GM10248 (cell line): ENCODE measurements at regions not wholly inside any gene's neighbourhood (a gene's known extent, or its start where the extent isn't known, plus 50 kb on each side); places are given as distances from the start of the nearest gene placed in this dataset.

ENCODE experiments used
- CTCF ChIA-PET: fragments of 300-600 bp; sonication (Branson Sonifier 250); formaldehyde crosslinking; extraction: SDS; loops from one replicate; lab custom pipeline; 2021; ENCODE audit warnings: antibody characterized with exemption; lab: Yijun Ruan, JAX
- POLR2A ChIA-PET: fragments of 350-650 bp; sonication (Branson Sonifier 250); formaldehyde crosslinking; extraction: SDS; loops from one replicate; lab custom pipeline; 2020; ENCODE audit warnings: antibody characterized with exemption; lab: Yijun Ruan, JAX
- DNase-seq: peaks from one replicate; pipeline ENCODE4 v3.0.0; 2012; ENCODE audit errors: extremely low spot score
- CTCF ChIP-seq: IDR thresholded peaks from 2 replicates; pipeline ENCODE4 v1.5.1; 2012; ENCODE audit warnings: mild to moderate bottlenecking, low read depth; ENCODE audit errors: extremely low read depth, missing control alignments, control extremely low read depth

GRCh38 chr1:69373520-69373919 is 194.2 kb upstream of the LRRC7 start:
- TF ChIP-seq CTCF, result no peak
- no peak for DNase-seq
- POLR2A ChIA-PET, result no interaction called here
- CTCF ChIA-PET, result no interaction called here

- CTCF ChIA-PET, result interaction anchor here (1.1 kb wide), 1 partner anchor 9 kb away, joined by 3 read pairs; no protein-coding TSS in a partner anchor
- POLR2A ChIA-PET, result no interaction called here
- no peak for TF ChIP-seq CTCF
- no peak for DNase-seq
Measured at GRCh38 chr1:69376408-69376807, 191.3 kb upstream of the LRRC7 start.

GRCh38 chr1:69377507-69377906 is 190.2 kb upstream of the LRRC7 start:
- ChIA-PET CTCF (no interaction called here), POLR2A (no interaction called here)
- TF ChIP-seq CTCF, result no peak
- DNase-seq, result no peak

GRCh38 chr1:69388044-69388443 is 179.7 kb upstream of the LRRC7 start:
- ChIA-PET POLR2A (no interaction called here), CTCF (no interaction called here)
- no peak for DNase-seq
- no peak for TF ChIP-seq CTCF

- TF ChIP-seq CTCF, result no peak
- no peak for DNase-seq
- POLR2A ChIA-PET, result no interaction called here
- CTCF ChIA-PET, result no interaction called here
Measured at GRCh38 chr1:69400128-69400527, 167.6 kb upstream of the LRRC7 start.

- CTCF ChIA-PET, result interaction anchor here (1.7 kb wide), 1 partner anchor 9 kb away, joined by 6 read pairs; no protein-coding TSS in a partner anchor
Measured at GRCh38 chr1:69401879-69402278, 165.8 kb upstream of the LRRC7 start.

More at GRCh38 chr1:69401879-69402278, 165.8 kb upstream of the LRRC7 start:
- no peak for TF ChIP-seq CTCF
- POLR2A ChIA-PET, result no interaction called here
- DNase-seq, result no peak
